GM19023 (cell line): ENCODE measurements at regions not wholly inside any gene's neighbourhood (a gene's known extent, or its start where the extent isn't known, plus 50 kb on each side); places are given as distances from the start of the nearest gene placed in this dataset.

Experiments
- ATAC-seq: cut with Tn5 transposase; IDR thresholded peaks from one replicate; pipeline ENCODE4 v1.9.1; 2021; ENCODE audit warnings: mild to moderate bottlenecking, moderate library complexity; ENCODE audit not compliant: unreplicated experiment

DNA sequence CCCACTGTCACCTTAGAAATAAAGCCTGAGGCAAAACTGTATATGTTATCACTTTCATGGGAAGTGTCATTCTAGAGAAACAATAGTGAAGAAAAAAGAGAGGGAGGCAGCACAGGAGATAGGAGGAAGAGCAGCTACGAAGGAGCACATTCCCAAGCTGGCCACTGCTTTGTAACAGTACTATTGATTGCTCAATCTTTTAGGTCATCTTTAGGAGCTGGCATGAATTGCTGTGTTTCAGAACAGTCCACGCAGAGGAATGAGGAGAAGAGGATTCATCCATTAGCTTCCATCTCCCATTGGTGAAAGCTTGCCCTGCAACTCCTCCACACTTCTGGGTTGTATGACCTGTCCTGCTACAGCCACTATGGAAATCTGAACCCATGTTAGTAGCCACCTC, 372.5 kb upstream of the DDHD1 start:
- ATAC-seq, result no peak

DNA sequence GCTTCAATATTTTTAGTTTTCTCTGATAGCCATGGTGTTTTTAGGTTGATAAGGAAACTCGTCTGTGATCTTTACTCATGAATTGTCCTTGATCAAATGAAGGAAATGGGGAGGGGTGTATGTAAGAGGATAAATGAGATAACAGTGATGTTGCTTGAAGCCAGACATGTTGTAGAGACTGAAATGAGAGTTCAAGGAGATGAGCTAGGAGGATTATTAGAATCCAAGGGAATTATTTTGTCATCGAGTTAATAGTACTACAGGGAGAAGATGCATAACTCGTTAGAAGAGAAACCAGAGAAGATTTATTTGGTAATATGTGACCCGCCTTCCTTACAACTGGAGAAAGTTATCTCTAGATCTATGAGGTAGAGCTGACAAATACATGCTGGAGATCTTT, 371.3 kb upstream of the DDHD1 start:
- no peak for ATAC-seq

DNA sequence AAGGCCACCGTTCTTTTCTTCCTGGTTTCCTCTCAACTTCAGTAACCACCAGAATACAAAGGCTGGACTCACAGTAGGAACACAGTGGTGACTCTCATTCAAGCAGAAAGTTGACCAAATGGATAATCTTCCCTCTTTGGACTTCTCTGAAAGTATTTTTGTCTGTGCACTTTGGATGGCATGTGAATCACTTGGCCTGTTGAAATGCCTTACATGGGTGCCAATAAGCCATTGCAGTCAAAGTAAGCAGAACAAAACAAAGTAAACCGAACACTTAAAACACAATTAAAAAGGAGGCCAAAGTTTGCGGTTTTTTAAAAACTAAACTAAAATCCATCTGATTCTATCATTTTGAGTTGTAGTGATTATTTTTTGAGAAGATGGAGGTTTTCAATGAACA, 370.1 kb upstream of the DDHD1 start:
- ATAC-seq, result no peak

DNA sequence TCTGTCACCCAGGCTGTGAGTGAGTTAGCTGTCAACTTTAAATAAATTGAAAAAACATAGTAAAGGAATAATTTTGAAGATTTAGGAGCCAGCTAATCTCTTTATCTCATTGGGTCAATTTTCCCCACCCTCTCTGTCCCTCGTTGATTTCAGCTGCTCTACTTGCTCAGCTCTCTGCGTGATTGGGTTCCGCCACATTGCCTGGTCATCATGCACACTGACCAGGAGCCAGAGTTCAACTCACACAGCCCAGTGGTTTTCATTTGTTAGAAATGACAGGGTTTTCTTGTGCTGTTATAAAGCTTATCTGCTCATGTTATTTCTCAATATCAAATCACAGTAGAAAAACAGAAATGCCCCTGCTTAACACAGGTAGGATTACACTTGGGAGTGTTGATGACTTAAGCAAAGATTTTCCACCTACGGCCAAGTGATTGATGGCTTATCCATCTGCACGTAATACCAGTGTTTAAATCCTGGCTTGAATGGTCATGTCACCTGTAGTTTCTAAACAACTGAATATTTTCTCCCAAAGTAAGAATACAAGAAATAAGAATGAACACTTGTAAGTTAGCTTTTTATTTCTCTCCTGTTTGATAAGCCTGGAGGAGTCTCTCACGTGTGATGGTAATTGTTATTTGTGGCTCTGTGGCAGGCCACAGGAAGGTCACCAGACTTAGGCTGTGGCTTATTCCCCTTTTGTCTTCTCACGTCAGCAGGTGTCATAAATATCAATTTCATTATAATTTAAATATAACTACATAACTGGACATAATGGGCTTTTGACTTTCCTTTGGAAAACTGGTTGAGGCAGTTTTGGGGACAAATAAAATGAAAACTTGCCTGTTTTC, 367.2 kb upstream of the DDHD1 start:
- no peak for ATAC-seq

DNA sequence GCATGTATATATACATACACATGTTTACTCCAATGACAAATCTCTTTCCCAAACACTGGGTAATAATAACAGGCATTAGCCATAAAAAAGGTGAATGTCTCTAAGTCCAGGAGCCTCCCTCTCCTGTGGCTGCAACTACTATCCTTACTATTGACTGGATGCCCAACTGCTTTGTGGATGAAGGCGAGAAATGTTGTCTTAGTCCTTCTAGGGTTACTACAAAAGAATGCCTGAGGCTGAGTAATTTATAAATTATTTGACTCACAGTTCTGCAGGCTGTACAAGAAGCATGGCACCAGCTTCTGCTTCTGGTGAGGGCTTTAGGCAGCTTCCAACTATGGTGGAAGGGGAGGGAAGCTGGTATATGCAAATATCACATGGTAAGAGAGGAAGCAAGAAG, 366.0 kb upstream of the DDHD1 start:
- no peak for ATAC-seq

DNA sequence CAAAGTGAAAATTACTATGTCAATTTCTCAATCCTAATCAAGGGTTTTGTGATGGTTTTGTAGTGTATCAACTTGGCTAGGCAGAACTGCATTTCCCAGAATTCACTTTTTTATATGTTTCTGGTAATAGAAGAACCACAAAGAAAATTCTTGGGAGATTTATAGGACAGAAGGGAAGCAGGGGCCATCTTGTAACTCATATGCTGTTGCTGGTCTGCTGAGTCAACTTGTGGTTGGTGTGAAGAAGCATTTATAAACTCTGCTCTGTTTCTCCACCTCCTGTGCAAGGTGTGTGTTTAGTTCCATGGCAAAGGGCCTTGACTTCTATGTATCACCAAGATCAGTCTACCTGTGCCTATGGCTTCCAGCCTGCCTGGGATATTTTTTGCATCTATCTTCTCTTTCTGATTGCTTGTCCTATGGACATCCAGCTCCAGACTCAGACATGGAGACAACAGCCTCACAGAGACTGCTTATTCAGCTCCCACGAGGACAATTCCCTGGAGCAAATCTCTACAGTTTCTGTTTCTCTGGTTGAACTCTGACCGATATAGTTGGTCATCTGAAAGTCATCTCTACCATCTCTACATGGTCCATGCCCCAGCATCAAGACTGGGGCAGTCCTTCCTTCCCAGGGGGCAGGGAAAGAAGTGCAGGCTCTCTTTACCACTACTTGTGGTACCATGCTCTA, 364.3 kb upstream of the DDHD1 start:
- ATAC-seq, result no peak

DNA sequence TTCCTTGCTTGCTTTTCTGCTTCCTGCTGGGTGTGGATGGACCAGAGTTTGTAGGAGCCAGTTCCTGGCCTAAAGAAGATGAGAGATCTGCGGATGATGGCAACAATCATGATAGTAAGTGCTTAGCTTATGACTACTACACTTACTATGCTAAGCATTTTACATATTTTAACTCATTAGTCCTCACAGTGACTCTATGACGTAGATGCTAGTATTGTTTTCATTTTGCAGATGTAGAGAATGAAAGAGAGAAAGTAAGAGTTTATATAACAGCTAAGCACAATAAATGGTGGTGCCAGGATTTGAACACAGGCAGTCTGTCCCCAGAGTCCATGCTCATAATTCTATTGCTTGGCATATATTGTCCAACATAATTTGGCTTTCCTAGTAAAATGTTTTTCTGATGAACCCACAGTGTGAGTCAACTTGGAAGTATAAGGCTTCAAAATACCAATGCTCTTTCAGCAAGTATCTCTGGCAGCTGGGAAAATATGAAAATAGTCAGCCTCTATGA, 363.2 kb upstream of the DDHD1 start:
- ATAC-seq, result no peak

DNA sequence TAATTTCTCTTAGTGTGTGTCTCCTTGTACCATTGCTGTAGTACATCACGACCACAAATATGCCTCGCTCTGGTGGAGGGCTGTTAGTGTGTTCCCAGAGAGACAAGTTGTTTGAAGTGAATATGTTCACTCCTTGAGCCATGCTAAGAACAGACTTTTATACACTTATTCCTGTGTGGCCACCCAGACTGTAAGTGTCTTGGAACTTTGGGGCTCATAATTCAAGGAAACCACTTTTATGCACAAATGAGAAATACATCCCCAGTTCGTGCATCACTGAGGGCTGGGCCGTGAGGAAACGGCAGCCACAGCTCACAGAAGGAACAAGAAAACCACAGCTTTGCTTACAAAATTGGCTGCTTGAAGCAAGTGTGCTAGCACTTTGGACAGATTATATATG, 362.2 kb upstream of the DDHD1 start:
- ATAC-seq, result no peak

DNA sequence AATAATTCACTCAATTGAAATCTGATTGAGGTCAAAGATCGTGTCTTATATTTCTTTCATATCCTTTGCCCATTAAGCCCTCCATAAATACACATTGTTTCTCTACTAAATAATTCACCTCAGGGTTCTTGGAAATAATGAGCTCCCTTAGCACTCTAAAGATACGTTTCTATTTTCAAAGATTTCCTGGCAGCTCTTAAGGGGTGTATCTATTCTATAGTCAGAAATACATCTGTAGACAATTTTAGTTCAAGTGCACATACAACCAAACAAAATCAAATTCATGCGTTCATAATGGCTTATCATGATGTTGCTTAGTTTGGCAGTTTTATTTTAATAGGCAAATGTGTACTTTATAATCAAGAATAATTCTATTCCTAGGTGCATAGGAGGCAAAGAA, 361.1 kb upstream of the DDHD1 start:
- ATAC-seq, result no peak

DNA sequence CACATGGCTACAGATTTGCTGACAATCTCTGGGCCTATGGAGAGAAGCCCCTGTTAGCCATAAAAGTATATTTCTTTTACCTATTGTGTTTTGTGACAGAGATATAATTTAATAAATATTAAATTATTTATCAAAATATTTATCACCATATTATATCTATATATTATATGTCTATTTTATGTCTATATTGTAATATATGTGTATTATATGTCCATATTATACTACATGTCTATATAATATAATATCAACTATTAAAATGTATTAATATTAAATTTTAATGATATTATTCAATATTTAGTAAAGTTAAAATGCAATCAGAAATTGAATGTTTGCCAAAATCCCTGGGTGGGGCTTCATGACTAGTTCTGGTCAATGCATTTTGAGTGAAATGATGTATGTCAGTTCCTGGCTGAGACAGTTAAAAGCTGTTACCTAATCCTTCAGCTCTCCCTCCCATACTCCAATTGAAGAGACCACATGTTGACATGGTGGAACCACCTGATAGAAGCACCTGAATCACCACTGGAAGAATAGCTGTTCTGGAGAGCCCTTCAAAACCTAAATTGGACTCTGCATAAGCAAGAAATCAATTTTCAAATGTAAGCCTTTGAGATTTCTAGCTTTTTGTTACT, 357.3 kb upstream of the DDHD1 start:
- no peak for ATAC-seq

DNA sequence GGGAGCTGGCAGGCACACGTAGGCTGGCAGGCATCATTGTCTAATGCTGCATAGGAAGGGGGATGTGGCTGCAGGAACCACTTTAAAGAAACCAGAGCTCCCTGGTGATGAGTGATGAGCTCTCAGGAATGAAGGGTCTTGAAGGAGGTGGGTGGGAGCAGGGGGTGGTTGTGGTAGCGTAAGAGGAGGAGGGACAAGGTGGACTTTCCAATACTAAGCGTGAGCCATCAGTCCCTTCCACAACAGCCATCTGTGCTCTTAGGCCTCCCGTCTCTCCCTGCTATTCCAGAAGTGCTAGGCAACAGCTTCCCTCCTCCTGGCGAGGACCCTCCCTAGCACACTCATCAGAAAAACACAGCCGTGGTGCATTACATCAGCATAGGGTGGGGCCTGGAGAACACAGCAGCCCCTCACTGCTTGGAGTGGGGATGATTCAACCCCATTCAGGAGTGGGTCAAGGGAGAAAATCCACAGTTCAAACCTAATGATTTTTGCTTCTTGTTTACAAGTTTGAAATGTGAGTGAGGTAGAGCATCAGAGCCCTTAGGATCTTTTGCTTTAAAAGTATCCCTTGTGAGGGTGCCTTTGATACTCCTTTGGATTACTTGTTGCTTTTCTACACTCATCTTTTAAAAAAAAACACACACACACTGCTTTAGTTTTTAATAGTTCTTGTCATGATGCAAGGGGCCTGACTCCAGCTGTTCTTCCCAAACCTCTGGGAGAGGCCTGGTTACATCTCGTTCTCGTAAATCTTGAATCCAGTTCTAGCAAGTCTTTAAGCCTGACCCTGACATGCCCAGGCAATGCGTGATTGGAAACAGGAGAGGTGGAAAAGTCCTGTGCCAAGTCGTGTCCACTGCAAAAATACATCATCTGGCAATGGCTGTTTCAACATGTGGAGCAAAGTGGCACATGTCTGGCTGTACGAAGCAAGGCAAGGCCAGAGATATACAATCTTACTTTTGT, 356.4 kb upstream of the DDHD1 start:
- no peak for ATAC-seq

DNA sequence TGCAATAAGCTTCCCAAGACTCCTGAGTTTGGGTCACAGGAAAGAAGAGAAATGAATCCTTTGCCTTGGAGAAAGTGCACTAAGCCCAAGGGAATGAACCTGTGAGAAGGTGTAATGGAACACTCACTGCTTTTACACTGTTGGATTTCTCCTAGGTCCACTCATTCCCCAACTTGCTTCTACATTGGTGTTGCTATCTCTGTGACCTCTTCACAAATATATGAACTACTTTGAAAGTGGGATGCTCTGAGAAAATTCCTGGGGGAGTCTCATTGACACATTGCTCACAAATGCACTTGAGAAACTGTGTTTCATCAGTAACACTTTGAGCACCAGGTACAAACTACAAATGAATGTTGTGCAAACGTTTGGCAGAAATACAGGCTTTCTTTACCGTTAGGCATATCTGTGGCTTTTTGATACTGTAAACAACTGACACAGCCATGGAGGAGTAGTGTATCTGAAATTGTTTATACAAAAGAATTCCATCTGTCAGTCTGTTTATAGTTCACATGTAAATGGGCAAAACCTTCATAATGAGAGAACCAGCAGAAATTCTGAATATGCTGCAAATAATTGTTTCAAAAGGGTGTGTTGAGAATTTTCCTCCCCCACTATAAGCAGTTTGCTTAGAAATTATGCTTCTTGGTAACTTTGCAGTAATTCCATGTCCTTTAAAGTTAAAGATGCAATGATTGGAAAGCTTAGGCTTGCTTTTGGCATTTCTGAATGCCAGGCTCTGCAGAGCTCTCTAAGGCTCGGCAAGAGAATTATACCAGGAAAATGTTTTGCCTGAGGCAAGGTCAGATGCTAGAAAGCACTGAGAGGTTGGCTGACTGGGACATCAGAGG, 348.5 kb upstream of the DDHD1 start:
- no peak for ATAC-seq

DNA sequence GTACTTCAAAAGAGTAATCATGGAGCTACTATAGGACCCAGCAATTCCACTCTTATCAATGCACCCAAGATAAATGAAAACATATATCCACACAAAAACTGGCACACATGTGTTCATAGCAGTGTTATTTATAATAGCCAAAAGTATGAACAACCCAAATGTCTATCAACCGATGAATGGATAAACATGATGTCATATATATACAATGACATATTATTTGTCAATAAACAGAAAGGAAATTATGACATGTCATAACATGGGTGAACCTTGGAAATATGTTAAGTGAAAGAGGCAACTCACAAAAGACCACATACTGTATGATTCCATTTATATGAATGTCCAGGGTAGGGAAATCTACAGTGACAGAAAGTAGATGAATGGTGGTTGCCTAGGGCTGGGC, 347.1 kb upstream of the DDHD1 start:
- ATAC-seq, result no peak

DNA sequence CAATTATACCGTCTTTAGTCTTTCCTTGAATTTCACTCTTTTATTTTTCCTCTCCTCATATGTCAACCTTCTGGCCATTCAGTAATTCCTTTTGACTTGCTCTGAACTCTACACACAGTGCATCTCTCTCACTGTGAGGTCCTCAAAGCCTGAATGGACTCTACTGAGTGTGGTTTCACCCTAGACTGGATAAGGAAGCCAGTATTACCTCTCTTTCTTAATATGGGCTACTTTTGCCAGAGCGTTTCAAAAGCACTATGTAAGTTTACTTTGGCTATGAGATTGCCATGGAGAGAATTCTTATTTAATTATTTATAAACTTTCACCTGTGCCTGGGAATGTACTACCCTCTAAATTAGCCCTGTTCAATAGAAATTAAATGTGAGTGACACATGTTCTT, 343.5 kb upstream of the DDHD1 start:
- ATAC-seq, result no peak

DNA sequence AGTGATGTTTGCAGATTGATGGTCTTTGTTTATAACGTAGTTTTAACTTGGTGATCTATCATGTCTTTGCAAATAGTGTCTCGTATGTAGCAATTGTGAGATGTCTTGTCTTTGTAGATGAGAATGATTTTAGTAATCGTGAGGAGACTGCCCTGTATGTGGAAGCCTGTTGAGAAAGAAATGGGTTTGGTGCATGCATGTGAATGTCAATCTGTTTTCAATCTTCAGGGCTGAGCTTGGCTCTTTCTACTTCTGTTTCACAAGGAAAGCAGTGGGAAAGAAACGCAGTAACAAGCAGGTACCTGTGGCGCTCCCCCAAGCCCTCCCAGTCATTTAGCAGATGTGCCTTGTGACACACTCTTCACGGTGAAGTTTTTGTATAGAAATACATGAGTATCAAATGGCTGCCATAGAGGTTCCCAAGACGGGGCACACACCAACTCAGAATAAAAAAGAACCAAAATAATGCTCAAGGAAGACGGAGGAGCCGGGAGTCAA, 342.8 kb upstream of the DDHD1 start:
- no peak for ATAC-seq

DNA sequence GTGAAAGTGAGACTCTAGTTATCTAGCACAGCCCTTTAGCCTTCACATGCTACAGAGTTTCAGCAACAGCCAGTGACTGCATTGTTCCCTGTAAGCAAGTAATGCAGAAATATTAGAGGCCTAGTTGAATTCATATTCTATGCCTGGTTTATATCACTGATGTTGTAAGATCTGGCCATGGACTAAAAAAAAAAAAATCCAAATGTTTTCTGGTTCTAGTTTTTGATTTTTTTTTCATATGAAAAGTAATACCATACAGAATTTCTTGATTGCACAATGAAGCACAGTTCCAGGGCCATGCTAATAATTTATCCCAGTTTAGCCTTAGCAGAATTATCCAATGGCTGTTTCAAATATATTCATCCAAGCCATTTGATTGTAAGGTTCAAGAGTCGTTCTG, 341.5 kb upstream of the DDHD1 start:
- no peak for ATAC-seq

DNA sequence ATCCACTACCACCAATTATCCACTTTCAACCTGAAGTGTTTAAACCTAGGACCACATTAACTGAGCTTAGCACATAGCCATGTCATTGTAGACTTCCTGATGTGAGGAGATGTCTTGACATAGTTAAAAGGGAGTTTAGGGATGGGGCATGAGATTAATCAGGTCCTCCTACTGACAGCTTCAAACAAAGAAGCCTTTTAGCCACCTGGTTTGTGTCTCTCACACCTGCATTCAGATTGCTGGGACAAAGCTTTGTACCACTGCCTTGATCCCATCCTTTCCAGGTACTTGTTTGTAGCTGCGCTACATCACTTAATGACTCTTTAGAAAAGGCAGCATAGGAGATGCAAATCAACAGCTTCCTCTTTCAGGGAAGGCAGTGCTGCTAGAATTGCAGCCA, 340.7 kb upstream of the DDHD1 start:
- ATAC-seq, result no peak

DNA sequence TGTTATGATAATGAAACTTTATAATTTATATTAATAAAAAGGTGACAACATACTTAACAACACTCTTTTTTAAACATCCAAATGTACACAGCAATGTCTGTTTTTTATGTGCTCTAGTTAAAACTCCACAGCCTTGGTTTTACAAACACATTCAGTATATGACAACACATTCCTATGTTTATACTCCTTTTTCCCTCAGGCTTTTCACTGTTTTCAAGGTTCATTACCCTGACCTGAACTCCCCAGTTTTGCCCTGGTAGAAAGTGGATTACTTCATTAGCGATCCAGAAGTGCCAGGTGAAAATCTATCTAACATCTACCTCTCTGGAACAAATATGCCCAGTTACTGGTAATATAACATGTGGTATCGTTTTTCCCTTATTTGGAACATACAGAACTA, 340.2 kb upstream of the DDHD1 start:
- ATAC-seq, result no peak

DNA sequence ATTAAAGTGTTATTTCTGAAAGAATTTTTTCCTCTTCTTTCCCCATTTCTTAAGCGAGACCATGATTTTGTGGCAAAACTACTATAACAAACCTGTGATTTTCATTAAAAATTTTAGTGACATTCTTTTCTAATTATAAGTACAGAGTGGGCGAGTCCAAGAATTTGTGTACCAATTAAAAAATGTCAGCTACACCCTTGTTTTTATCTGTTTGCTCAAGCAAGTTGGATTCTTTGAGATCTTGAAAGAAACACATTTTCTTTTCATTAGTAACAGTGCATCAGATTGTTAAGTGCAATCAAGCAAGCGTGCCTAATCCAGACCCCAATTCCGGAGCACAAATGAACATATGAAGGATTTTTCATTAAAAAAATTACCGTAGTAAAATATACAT, 338.8 kb upstream of the DDHD1 start:
- no peak for ATAC-seq
